Testis (tissue), 2 donors: ENCODE measurements at regions not wholly inside any gene's neighbourhood (a gene's known extent, or its start where the extent isn't known, plus 50 kb on each side); places are given as distances from the start of the nearest gene placed in this dataset.

Experiments
- DNase-seq: peaks from one replicate; pipeline ENCODE4 v3.0.0-alpha.2; 2019
- H3K27ac ChIP-seq, 2 donors: fragments of 200-600 bp; sonication (generic); one replicate each; pipeline ENCODE4 v1.5.1; 2019
- H3K27me3 ChIP-seq: fragments of 200-600 bp; sonication (generic); one replicate; pipeline ENCODE4 v1.5.1; 2019
- H3K36me3 ChIP-seq: fragments of 200-600 bp; sonication (generic); one replicate; pipeline ENCODE4 v1.5.1; 2017; ENCODE audit warnings: low read depth; ENCODE audit errors: missing control alignments
- H3K4me1 ChIP-seq: fragments of 200-600 bp; sonication (generic); one replicate; pipeline ENCODE4 v1.5.1; 2019
- H3K4me3 ChIP-seq, 2 donors: fragments of 200-600 bp; sonication (generic); one replicate each; pipeline ENCODE4 v1.5.1; 2017 to 2019
- H3K9me3 ChIP-seq: fragments of 200-600 bp; sonication (generic); one replicate; pipeline ENCODE4 v1.5.1; 2017
- POLR2A ChIP-seq: fragments of 450-650 bp; IDR thresholded peaks from one replicate; pipeline ENCODE4 v1.6.1; 2017; ENCODE audit warnings: antibody characterized with exemption, mild to moderate bottlenecking, moderate library complexity
- WGBS, 2 donors: methylation state at CpG; one replicate each; pipeline ENCODE4 v1.1.5; 2018; 5-methylcytosine and 5-hydroxymethylcytosine counted together
- intact Hi-C: fragments of 100-400 bp; cut with DNase I; formaldehyde crosslinking; loops from one replicate; pipeline ENCODE4 v1.15.1; 2023; ENCODE audit warnings: low total_unique reads
- TF ChIP-seq, protein P1 (sequence below), 3 experiments: fragments of 450-650 bp in 2 of 3; fragments of 200-600 bp in 1 of 3; sonication (generic) in 1 of 3; IDR thresholded peaks; one replicate each; pipeline ENCODE4 v1.5.1; 2016 to 2019; ENCODE audit warnings: antibody characterized with exemption in 3 of 3, mild to moderate bottlenecking in 2 of 3, moderate library complexity in 1 of 3

DNA sequence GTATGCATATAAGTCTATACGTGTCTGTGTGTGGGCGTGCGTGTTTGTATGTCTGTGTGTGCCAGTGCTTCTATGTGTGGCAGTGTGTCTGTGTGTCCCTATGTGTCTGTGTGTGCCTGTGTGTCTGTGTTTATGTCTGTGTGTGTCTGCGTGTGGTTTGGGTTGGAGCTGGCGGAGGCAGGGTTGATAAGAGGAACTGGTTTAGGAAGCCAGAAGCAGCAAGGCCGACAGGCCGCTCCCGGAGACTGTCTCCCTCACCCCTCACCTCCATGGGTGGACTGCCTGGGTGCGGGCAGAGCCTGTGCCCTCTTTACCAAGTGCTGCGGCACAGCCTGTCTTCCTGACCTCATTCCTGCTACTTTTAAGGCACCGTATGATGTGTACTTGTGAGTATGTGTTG, 327.1 kb upstream of the B3GAT1 start:
- H3K27me3 ChIP-seq: no peaks in the 10 kb centered on the region
- DNase-seq: no peak
- no peaks in the 10 kb centered on the region for H3K4me1 ChIP-seq
- intact Hi-C loops: no loop called here
- WGBS, 2 donors: 77 to 81% methylated on average over 11 of the region's 11 CpGs
- no peak overlapping the region for H3K27ac ChIP-seq
- no peak overlapping the region for H3K4me3 ChIP-seq
- H3K9me3 ChIP-seq: no peaks in the 10 kb centered on the region
- no peaks in the 10 kb centered on the region for H3K36me3 ChIP-seq
- TF ChIP-seq POLR2A: no peak
- TF ChIP-seq, protein P1, sequence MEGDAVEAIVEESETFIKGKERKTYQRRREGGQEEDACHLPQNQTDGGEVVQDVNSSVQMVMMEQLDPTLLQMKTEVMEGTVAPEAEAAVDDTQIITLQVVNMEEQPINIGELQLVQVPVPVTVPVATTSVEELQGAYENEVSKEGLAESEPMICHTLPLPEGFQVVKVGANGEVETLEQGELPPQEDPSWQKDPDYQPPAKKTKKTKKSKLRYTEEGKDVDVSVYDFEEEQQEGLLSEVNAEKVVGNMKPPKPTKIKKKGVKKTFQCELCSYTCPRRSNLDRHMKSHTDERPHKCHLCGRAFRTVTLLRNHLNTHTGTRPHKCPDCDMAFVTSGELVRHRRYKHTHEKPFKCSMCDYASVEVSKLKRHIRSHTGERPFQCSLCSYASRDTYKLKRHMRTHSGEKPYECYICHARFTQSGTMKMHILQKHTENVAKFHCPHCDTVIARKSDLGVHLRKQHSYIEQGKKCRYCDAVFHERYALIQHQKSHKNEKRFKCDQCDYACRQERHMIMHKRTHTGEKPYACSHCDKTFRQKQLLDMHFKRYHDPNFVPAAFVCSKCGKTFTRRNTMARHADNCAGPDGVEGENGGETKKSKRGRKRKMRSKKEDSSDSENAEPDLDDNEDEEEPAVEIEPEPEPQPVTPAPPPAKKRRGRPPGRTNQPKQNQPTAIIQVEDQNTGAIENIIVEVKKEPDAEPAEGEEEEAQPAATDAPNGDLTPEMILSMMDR (IDR thresholded peaks at IDR 0.05): no peak

DNA sequence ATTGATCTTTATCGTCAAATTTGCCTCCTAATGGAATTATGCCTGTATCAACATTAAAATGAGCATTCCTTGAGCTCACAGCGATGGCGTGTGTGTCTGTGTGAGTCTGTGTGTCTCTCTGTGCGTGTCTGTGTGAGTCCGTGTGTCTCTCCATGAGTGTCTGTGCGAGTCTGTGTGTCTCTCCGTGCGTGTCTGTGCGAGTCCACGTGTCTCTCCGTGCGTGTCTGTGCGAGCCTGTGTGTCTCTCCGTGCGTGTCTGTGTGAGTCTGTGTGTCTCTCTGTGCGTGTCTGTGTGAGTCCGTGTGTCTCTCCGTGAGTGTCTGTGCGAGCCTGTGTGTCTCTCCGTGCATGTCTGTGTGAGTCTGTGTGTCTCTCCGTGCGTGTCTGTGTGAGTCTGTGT, 326.5 kb upstream of the B3GAT1 start:
- no peak for DNase-seq
- intact Hi-C loops: no loop called here
- Histone ChIP-seq H3K9me3 (no peaks in the 10 kb centered on the region), H3K4me3 (no peak overlapping the region), H3K27me3 (no peaks in the 10 kb centered on the region), H3K27ac (no peak overlapping the region), H3K36me3 (no peaks in the 10 kb centered on the region), H3K4me1 (no peaks in the 10 kb centered on the region)
- no peak for TF ChIP-seq POLR2A
- TF ChIP-seq, protein P1 (IDR thresholded peaks at IDR 0.05): no peak
- WGBS, 2 donors: 91 to 92% methylated on average over 21 to 22 of the region's 22 CpGs

DNA sequence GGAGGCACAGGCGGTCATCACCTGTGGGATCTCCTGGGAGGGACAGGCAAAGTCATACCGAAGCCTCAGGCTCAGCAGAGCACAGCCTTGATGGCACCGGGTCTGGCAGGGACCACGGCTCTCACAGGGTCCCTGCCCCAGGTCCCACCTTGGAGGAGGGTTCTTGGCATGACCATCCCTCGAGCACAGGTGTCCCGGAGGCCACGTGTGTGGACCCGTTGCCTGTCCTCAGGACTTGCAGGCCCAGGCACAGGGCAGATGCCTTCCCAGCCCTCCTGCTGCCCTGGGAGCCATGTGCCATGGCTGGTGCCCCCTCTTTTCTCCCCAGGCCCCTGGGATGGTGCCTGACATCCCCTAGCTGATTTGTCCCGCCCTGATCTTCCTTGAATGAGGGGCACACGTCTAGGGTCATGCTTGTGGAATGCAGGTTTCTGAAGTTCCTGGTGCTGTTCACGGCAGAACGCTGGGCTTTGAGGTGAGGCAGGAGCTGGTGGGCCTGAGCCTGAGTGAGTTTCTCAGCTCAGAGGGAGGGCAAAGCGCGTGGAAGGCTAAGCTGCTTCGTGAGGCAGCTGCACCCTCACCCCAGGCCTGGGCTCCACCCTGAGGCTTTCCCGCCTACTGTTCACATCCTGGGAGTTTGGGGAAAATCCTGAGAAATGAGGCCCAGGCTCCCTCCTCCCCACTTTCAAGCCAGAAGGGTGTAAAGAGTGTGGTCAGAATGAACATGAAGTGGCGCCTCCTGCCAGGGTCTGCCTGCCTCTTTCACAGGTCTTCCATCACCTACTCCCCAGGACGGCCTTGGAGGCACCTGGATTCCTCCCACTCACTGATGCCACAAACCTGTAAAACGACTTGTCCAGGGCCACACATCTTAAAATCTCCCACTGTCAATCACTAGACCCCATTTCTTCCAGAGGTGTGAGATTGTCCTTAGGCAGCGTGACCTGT, 325.8 kb upstream of the B3GAT1 start:
- no peak overlapping the region for H3K4me3 ChIP-seq
- DNase-seq: no peak

DNA sequence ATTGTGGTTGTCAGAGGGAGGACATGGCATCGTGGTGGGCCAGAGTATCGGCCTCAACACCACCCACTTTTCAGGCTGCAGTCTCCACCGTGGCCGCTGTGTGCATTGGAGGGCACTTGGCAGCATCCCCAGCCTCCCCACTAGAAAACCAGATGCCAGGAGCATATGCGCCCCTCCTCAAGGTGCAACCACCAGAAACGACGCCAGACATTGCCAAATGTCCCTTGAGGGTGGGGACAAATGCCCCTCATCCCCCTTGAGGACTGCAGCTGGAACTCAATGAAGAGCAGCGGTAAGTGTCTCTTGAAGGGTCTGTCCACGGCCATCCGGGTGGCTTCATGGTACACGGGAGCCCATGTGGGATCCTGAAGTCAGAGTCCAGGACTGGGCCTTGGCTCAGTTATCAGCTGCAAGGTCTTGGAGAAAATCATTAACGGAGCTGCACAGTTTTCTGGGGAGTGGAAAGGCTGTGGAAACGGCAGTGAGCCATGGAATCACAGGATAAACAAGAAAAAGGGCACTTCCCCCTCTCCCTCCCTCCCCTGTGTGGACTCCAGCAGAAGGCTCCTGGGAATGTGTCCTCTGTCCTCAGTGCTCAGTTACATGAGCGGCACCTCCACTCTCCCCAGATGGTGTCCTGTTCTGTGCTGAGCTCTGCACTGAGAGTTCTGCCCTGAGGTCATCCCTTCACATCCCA, 324.4 kb upstream of the B3GAT1 start:
- 76 to 80% methylated on average over 13 to 14 of the region's 14 CpGs for WGBS, 2 donors
- no peaks in the 10 kb centered on the region for H3K9me3 ChIP-seq
- H3K27ac ChIP-seq: no peak overlapping the region
- TF ChIP-seq POLR2A: no peak
- TF ChIP-seq, protein P1 (IDR thresholded peaks at IDR 0.05): no peak
- no peaks in the 10 kb centered on the region for H3K27me3 ChIP-seq
- intact Hi-C loops: no loop called here
- no peaks in the 10 kb centered on the region for H3K4me1 ChIP-seq
- H3K4me3 ChIP-seq: no peak overlapping the region
- DNase-seq: no peak
- no peaks in the 10 kb centered on the region for H3K36me3 ChIP-seq

More for the DNA sequence above, 325.8 kb upstream of the B3GAT1 start:
- no peaks in the 10 kb centered on the region for H3K27me3 ChIP-seq
- no peak for TF ChIP-seq POLR2A
- intact Hi-C loops: no loop called here
- H3K4me1 ChIP-seq: no peaks in the 10 kb centered on the region
- 79 to 86% methylated on average over 10 to 12 of the region's 20 CpGs for WGBS, 2 donors
- H3K36me3 ChIP-seq: no peaks in the 10 kb centered on the region
- no peak overlapping the region for H3K27ac ChIP-seq
- no peaks in the 10 kb centered on the region for H3K9me3 ChIP-seq

DNA sequence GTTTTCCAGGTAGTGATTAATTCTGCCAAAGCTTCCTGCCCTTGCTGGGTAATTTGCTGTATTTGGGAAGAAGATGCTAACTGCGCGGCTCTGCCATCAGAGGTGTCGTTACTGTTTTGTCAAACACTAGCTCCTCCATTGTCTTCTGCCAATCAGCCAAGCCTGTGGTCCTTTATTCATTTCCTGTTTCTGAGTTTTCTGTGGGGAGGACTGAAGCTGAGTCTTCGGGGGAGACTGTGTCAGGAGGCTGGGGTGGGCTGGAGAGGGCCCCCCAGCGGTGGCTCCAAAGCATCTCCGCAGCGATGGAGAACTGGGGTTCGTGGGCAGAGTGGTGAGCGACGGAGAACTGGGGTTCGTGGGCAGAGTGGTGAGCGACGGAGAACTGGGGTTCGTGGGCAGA, 322.9 kb upstream of the B3GAT1 start:
- Histone ChIP-seq H3K9me3 (no peaks in the 10 kb centered on the region), H3K27ac (no peak overlapping the region), H3K36me3 (no peaks in the 10 kb centered on the region), H3K4me3 (no peak overlapping the region), H3K4me1 (no peaks in the 10 kb centered on the region), H3K27me3 (no peaks in the 10 kb centered on the region)
- no peak for TF ChIP-seq POLR2A
- TF ChIP-seq, protein P1 (IDR thresholded peaks at IDR 0.05): no peak
- intact Hi-C loops: no loop called here
- no peak for DNase-seq
- 80 to 83% methylated on average over 12 to 14 of the region's 14 CpGs for WGBS, 2 donors
